VCaP (cell line): ENCODE measurements at regions not wholly inside any gene's neighbourhood (a gene's known extent, or its start where the extent isn't known, plus 50 kb on each side); places are given as distances from the start of the nearest gene placed in this dataset.
"Not testable (repeated sequence)": the region's sequence is repeated elsewhere in the genome, so short reads cannot be mapped to it uniquely, and the experiment has no call there.

Experiments used
- H3K27ac ChIP-seq: fragments of 450-650 bp; 2 replicates; pipeline ENCODE4 v1.5.1; 2017
- TF ChIP-seq, protein P1 (sequence below): fragments of 450-650 bp; conservative IDR thresholded peaks from 2 replicates; pipeline ENCODE4 v1.5.1; 2017; ENCODE audit warnings: mild to moderate bottlenecking, moderate library complexity

DNA sequence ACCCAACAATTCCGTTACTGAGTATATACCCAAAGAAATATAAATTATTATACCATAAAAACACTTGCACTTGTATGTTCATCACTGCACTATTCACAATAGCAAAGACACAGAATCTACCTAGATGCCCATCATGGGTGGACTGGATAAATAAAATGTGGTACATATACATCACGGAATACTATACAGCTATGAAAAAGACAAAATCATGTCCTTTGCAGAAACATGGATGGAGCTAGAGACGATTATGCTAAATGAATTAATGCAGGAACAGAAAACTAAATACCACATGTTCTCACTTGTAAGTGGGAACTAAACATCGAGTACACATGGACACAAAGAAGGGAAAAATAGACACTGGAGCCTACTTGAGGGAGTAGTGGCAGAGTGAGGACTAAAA lies 185.3 kb downstream of the PYDC2 start:
- no peak overlapping the region for H3K27ac ChIP-seq
- TF ChIP-seq, protein P1, sequence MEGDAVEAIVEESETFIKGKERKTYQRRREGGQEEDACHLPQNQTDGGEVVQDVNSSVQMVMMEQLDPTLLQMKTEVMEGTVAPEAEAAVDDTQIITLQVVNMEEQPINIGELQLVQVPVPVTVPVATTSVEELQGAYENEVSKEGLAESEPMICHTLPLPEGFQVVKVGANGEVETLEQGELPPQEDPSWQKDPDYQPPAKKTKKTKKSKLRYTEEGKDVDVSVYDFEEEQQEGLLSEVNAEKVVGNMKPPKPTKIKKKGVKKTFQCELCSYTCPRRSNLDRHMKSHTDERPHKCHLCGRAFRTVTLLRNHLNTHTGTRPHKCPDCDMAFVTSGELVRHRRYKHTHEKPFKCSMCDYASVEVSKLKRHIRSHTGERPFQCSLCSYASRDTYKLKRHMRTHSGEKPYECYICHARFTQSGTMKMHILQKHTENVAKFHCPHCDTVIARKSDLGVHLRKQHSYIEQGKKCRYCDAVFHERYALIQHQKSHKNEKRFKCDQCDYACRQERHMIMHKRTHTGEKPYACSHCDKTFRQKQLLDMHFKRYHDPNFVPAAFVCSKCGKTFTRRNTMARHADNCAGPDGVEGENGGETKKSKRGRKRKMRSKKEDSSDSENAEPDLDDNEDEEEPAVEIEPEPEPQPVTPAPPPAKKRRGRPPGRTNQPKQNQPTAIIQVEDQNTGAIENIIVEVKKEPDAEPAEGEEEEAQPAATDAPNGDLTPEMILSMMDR = no peak

DNA sequence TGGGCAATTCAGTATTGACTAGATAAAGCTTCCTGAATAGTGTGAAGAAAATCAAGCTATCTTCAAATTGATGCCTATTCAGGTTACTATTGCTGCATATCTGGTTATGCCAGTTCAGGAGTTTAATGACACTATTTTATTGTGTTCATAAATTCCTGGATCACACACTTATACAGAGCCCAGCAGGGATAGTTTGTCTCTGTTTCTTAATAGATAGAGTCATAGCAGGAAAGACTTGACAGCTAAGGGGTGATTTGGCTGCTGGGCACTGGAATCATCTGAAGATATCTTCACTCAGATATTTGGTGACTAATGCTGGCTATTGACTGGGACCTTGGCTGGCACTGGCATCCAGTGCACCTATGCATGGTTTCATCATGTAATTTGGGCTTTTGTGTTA lies 187.8 kb downstream of the PYDC2 start:
- peak overlapping the region; percentile 67 for H3K27ac ChIP-seq
- TF ChIP-seq, protein P1 = no peak

DNA sequence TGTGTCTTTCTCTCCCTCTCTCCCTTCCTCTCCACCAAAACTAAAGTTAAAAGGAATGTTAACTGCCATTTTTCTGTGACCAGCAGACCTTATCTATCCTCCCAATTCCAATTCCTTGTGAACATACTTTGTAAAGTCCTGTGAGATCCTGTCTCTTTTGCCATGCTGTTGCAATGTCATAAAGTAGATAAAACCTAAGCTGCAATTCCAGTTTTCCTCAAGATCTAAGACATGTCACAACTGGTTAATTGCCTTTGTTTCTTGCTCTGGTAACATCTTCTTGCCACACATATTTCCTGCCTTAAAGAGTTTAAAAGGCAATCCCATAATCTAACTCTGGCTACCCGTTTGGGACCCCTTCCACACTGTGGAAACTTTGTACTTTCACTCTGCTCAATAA lies 188.7 kb downstream of the PYDC2 start:
- TF ChIP-seq, protein P1 = no peak
- peak overlapping the region; percentile 67 for H3K27ac ChIP-seq

DNA sequence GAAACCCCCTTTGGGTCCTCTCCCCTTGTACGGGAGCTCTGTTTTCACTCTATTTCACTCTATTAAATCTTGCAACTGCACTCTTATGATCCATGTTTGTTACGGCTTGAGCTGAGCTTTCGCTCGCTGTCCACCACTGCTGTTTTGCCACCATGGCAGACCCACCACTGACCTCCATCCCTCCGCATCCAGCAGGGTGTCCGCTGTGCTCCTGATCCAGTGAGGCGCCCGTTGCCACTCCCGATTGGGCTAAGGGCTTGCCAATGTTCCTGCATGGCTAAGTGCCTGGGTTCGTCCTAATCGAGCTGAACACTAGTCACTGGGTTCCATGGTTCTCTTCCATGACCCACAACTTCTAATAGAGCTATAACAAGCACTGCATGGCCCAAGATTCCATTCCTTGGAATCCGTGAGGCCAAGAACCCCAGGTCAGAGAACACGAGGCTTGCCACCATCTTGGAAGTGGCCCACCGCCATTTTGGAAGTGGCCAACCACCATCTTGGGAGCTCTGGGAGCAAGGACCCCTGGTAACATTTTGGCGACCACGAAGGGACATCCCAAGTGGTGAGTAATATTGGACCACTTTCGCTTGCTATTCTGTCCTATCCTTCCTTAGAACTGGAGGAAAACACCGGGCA lies 197.9 kb downstream of the PYDC2 start:
- H3K27ac ChIP-seq = not testable (repeated sequence)

DNA sequence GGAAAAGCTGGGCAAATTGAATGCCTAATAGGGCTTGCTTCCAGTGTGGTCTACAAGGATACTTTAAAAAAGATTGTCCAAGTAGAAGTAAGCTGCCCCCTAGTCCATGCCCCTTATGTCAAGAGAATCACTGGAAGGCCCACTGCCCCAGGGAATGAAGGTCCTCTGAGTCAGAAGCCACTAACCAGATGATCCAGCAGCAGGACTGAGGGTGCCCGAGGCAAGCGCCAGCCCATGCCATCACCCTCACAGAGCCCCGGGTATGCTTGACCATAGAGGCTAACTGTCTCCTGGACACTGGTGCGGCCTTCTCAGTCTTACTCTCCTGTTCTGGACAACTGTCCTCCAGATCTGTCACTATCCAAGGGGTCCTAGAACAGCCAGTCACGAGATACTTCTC lies 201.2 kb downstream of the PYDC2 start:
- not testable (repeated sequence) for H3K27ac ChIP-seq

DNA sequence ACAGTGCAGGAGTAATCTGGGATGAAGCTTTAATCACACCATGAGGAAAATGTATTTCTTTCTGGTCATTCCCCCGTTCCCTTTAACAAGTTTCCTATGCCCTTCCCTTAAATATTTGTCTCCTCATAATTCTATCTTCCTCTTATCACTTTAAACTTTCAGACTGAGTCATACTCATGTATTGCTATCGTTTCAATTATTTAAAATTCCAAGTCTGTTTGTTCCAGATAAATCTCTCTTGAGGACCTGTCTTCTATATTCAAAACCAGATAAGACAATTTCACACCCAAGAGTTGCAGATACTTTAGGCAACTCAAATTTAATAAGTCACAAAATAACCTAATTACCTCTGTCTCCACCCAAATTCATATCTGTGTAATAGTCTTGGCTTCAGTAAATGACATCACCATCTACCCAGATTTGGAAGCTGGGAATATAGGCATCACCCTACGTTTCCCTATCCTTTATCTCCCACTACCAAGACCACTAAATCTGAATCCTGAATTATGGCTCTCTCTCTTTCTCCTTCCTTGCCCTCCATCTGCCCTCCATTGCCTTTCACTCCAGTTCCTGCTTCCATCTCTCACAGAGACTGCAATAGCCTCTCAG lies 220.1 kb downstream of the PYDC2 start:
- no peak overlapping the region for H3K27ac ChIP-seq
- TF ChIP-seq, protein P1 = no peak

DNA sequence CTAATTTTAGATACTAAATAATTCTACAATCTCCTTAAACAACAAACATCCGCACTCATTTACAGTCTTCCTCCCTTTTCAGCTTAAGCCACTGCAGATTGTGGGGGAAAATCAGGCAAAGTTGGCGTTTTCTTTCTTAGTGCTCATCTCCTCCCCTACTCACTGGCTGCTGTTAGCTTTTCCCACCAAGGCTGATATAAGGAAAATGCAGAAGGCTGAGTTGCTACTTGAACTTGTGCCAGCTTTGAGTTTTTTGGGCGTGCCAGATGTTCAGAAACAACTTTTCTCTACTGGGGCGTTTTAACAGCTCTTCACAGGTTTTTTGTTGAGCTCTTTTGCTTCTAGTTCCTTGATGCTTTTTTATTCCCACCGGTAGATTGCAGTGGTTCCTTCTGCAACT lies 222.0 kb downstream of the PYDC2 start:
- H3K27ac ChIP-seq = no peak overlapping the region
- TF ChIP-seq, protein P1 = no peak

DNA sequence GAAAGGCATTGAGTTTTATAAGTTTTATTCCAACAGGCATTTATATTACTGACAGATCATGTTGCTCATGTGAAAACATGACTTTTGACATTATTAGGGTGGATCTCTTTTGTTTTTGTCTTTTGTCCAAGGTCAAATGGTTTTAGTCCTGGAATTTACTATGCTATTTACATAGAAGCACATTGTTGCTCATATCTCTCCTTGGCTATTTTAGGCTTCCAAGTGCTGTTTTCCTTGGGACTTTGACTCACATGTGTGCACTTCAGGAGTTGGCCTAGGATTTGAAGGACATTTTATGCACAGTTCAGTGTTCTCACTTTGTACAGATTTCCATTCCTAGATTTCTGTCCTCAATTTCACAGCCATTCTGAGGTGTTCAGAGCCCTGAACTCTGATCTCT lies 225.7 kb downstream of the PYDC2 start:
- TF ChIP-seq, protein P1 = no peak

More for the DNA sequence above, 225.7 kb downstream of the PYDC2 start:
- H3K27ac ChIP-seq = no peak overlapping the region
